H1 (cell line): ENCODE measurements at regions not wholly inside any gene's neighbourhood (a gene's known extent, or its start where the extent isn't known, plus 50 kb on each side); places are given as distances from the start of the nearest gene placed in this dataset.
A peak's percentile ranks its signal among the peaks of the same experiment; 100 is the strongest.

Source experiments
- CREB1 ChIP-seq: IDR thresholded peaks from 2 replicates; pipeline ENCODE4 v1.6.1; 2012; ENCODE audit warnings: inconsistent platforms
- CTCF ChIP-seq, 3 experiments: IDR thresholded peaks; 1 replicate in 2 of 3; 2 replicates in 1 of 3; pipeline versions ENCODE4 v1.5.1 to v1.6.1; 2011; ENCODE audit warnings: low read length in 3 of 3, mild to moderate bottlenecking in 3 of 3, inconsistent platforms in 2 of 3, low read depth in 1 of 3, moderate library complexity in 1 of 3; ENCODE audit not compliant: insufficient read depth in 1 of 3; ENCODE audit errors: control extremely low read depth in 1 of 3
- EP300 ChIP-seq, 2 experiments: IDR thresholded peaks; 1 replicate in 1 of 2; 2 replicates in 1 of 2; pipeline ENCODE4 v1.6.1; 2011 to 2012; ENCODE audit warnings: low read depth in 2 of 2, low read length in 2 of 2, mild to moderate bottlenecking in 2 of 2, borderline replicate concordance in 1 of 2, inconsistent platforms in 1 of 2, moderate library complexity in 1 of 2
- NANOG ChIP-seq: IDR thresholded peaks from 2 replicates; pipeline ENCODE4 v1.6.1; 2011; ENCODE audit warnings: low read length, low read depth, mild to moderate bottlenecking, inconsistent platforms; ENCODE audit not compliant: insufficient read depth, poor library complexity, severe bottlenecking
- RBBP5 ChIP-seq: IDR thresholded peaks from 2 replicates; pipeline ENCODE4 v1.7.1; 2012; ENCODE audit warnings: low read depth, mild to moderate bottlenecking, inconsistent platforms, low read length, moderate library complexity, borderline replicate concordance
- ZNF274 ChIP-seq: IDR thresholded peaks from 2 replicates; pipeline ENCODE4 v1.7.0; 2012; ENCODE audit warnings: low read length, borderline replicate concordance; ENCODE audit errors: extremely low read depth

- TF ChIP-seq CTCF (IDR thresholded peaks at IDR 0.05; ENCODE audit: control extremely low read depth in 1 of 3, insufficient read depth in 1 of 3, low read depth in 1 of 3, low read length in 3 of 3) (peak; percentile 20 to 40 (median 20); a peak in 3 of 4 replicates), NANOG (no peak), CREB1 (no peak), ZNF274 (no peak), EP300 (IDR thresholded peaks at IDR 0.05; ENCODE audit: borderline replicate concordance in 1 of 2, low read depth in 2 of 2, low read length in 2 of 2) (no peak), RBBP5 (no peak)
- TF ChIP-seq, all 59 proteins: peak for 3
These were observed 68.3 kb downstream of the ALG10B start (continued) for GRCh38 chr12:38384816-38385378.
